Inflammatory macrophage (primary cell): ENCODE measurements at regions not wholly inside any gene's neighbourhood (a gene's known extent, or its start where the extent isn't known, plus 50 kb on each side); places are given as distances from the start of the nearest gene placed in this dataset.

Experiments
- DNase-seq, 2 donors: peaks; one replicate each; pipeline ENCODE4 v3.0.0-alpha.2; 2020 to 2022

GRCh38 chr17:70655176-70655958, 486.0 kb downstream of the KCNJ2 start:
- DNase-seq, result no peak

- DNase-seq, result no peak
Observed at GRCh38 chr17:70658317-70658716, 489.0 kb downstream of the KCNJ2 start.

GRCh38 chr17:70658840-70659239, 489.5 kb downstream of the KCNJ2 start:
- DNase-seq, result no peak

GRCh38 chr17:70661342-70662222, 492.2 kb downstream of the KCNJ2 start:
- no peak for DNase-seq

- no peak for DNase-seq
Observed at GRCh38 chr17:70668276-70668937, 499.1 kb downstream of the KCNJ2 start.

- DNase-seq, result no peak
Observed at GRCh38 chr17:70668938-70669778, 499.8 kb downstream of the KCNJ2 start.

- DNase-seq, result no peak
Observed at GRCh38 chr17:70674061-70674460, 504.7 kb downstream of the KCNJ2 start.

GRCh38 chr17:70675070-70675590, 505.8 kb downstream of the KCNJ2 start:
- peak; percentile 51 to 68 for DNase-seq

GRCh38 chr17:70677783-70678647, 508.7 kb downstream of the KCNJ2 start:
- peak; percentile 74 to 81 for DNase-seq

- no peak for DNase-seq
Observed at GRCh38 chr17:70678889-70679288, 509.6 kb downstream of the KCNJ2 start.

GRCh38 chr17:70683936-70684335, 514.6 kb downstream of the KCNJ2 start:
- DNase-seq, result no peak

GRCh38 chr17:70687421-70687820, 518.1 kb downstream of the KCNJ2 start:
- no peak for DNase-seq

GRCh38 chr17:70691150-70691549, 521.8 kb downstream of the KCNJ2 start:
- DNase-seq, result no peak

- no peak for DNase-seq
Observed at GRCh38 chr17:70699408-70699807, 530.1 kb downstream of the KCNJ2 start.

- DNase-seq, result no peak
Observed at GRCh38 chr17:70702683-70703255, 533.4 kb downstream of the KCNJ2 start.

- DNase-seq, result no peak
Observed at GRCh38 chr17:70709596-70709995, 540.3 kb downstream of the KCNJ2 start.

- no peak for DNase-seq
Observed at GRCh38 chr17:70713694-70714093, 544.4 kb downstream of the KCNJ2 start.

GRCh38 chr17:70716551-70716950, 547.2 kb downstream of the KCNJ2 start:
- DNase-seq, result no peak

- DNase-seq, result no peak
Observed at GRCh38 chr17:70717042-70717441, 547.7 kb downstream of the KCNJ2 start.

GRCh38 chr17:70736375-70736957, 567.1 kb downstream of the KCNJ2 start:
- no peak for DNase-seq
